ENCODE measurements at regions not wholly inside any gene's neighbourhood (a gene's known extent, or its start where the extent isn't known, plus 50 kb on each side); places are given as distances from the start of the nearest gene placed in this dataset.
"Not testable (repeated sequence)": the region's sequence is repeated elsewhere in the genome, so short reads cannot be mapped to it uniquely, and the experiment has no call there.

- Histone ChIP-seq H3K9me3 (ENCODE audit: control insufficient read depth, low read length) (no peaks in the 10 kb centered on the region), H3K4me1 (ENCODE audit: control insufficient read depth, insufficient read depth, low read length) (no peaks in the 10 kb centered on the region)
These were observed 79.0 kb upstream of the EDA2R start for GRCh38 chrX:66717926-66718325.

GRCh38 chrX:66698273-66699204 lies 59.7 kb upstream of the EDA2R start:
- Histone ChIP-seq H3K4me3 (ENCODE audit: insufficient read depth, low read depth, low read length) (no peak overlapping the region), H3K4me1 (ENCODE audit: control insufficient read depth, insufficient read depth, low read length) (no peaks in the 10 kb centered on the region), H3K9me3 (ENCODE audit: control insufficient read depth, low read length) (no peaks in the 10 kb centered on the region), H3K27ac (ENCODE audit: insufficient read depth, low read depth, low read length, poor library complexity, severe bottlenecking) (no peak overlapping the region), H3K27me3 (ENCODE audit: control insufficient read depth, insufficient read depth, low read length, poor library complexity, severe bottlenecking) (no peaks in the 10 kb centered on the region), H3K36me3 (ENCODE audit: control insufficient read depth, insufficient read depth, low read length) (no peaks in the 10 kb centered on the region)
- 47 to 83% methylated on average over 1 of the region's 1 CpG for WGBS, 2 experiments

More at GRCh38 chrX:66717926-66718325, 79.0 kb upstream of the EDA2R start:
- WGBS, 2 experiments: 87 to 96% methylated on average over 3 of the region's 3 CpGs
- Histone ChIP-seq H3K27ac (ENCODE audit: insufficient read depth, low read depth, low read length, poor library complexity, severe bottlenecking) (no peak overlapping the region), H3K27me3 (ENCODE audit: control insufficient read depth, insufficient read depth, low read length, poor library complexity, severe bottlenecking) (no peaks in the 10 kb centered on the region), H3K4me3 (ENCODE audit: insufficient read depth, low read depth, low read length) (no peak overlapping the region), H3K36me3 (ENCODE audit: control insufficient read depth, insufficient read depth, low read length) (no peaks in the 10 kb centered on the region)

GRCh38 chrX:66692512-66692911 lies 53.6 kb upstream of the EDA2R start:
- H3K27me3 ChIP-seq (ENCODE audit: control insufficient read depth, insufficient read depth, low read length, poor library complexity, severe bottlenecking); H3K27ac ChIP-seq (ENCODE audit: insufficient read depth, low read depth, low read length, poor library complexity, severe bottlenecking); H3K4me1 ChIP-seq (ENCODE audit: control insufficient read depth, insufficient read depth, low read length); H3K4me3 ChIP-seq (ENCODE audit: insufficient read depth, low read depth, low read length); H3K36me3 ChIP-seq (ENCODE audit: control insufficient read depth, insufficient read depth, low read length); H3K9me3 ChIP-seq (ENCODE audit: control insufficient read depth, low read length): not testable (repeated sequence)
- 88 to 91% methylated on average over 8 of the region's 8 CpGs for WGBS, 2 experiments

Data from ectodermal cell (in vitro differentiated cells).